HEK293 (cell line): ENCODE measurements at regions not wholly inside any gene's neighbourhood (a gene's known extent, or its start where the extent isn't known, plus 50 kb on each side); places are given as distances from the start of the nearest gene placed in this dataset.

Source experiments
- CTCF ChIA-PET: fragments of 350-600 bp; formaldehyde crosslinking; extraction: SDS; loops from one replicate; lab custom pipeline; 2021; ENCODE audit warnings: antibody characterized with exemption; lab: Yijun Ruan, JAX
- POLR2A ChIA-PET: fragments of 300-600 bp; formaldehyde crosslinking; extraction: SDS; loops from one replicate; lab custom pipeline; 2020; ENCODE audit warnings: antibody characterized with exemption, inconsistent platforms; lab: Yijun Ruan, JAX
- H3K27ac ChIP-seq: fragments of 200-500 bp; sonication (Bioruptor generic); 2 replicates; pipeline ENCODE4 v1.5.1; 2014; ENCODE audit warnings: low read depth, low read length, control low read depth, inconsistent platforms; ENCODE audit errors: extremely low read depth
- H3K36me3 ChIP-seq, 2 experiments: fragments of 200-500 bp in 1 of 2; sonication (Bioruptor generic) in 1 of 2; 1 replicate in 1 of 2; 2 replicates in 1 of 2; pipeline ENCODE4 v1.5.1; 2014 to 2017; ENCODE audit warnings: inconsistent platforms in 2 of 2, low read length in 2 of 2; ENCODE audit not compliant: control insufficient read depth in 2 of 2, insufficient read depth in 1 of 2
- H3K4me1 ChIP-seq: fragments of 200-500 bp; sonication (Bioruptor generic); 2 replicates; pipeline ENCODE4 v1.5.1; 2014; ENCODE audit warnings: mild to moderate bottlenecking, low read length, inconsistent platforms; ENCODE audit not compliant: control insufficient read depth, insufficient read depth
- H3K4me3 ChIP-seq: 2 replicates; pipeline ENCODE4 v1.5.1; 2011; ENCODE audit warnings: low read depth, mild to moderate bottlenecking, control low read depth, low read length, moderate library complexity
- H3K9me3 ChIP-seq: fragments of 200-500 bp; sonication (Bioruptor generic); 2 replicates; pipeline ENCODE4 v1.5.1; 2014; ENCODE audit warnings: low read depth, low read length, inconsistent platforms; ENCODE audit not compliant: control insufficient read depth, insufficient read depth
- EGR2 ChIP-seq: fragments of 450-650 bp; formaldehyde crosslinking; IDR thresholded peaks from 2 replicates; pipeline ENCODE4 v1.5.1; 2016; ENCODE audit warnings: low read depth, missing biosample characterization, missing genetic modification characterization
- GFI1B ChIP-seq: fragments of 450-650 bp; formaldehyde crosslinking; IDR thresholded peaks from 2 replicates; pipeline ENCODE4 v1.5.1; 2016; ENCODE audit warnings: missing biosample characterization, missing genetic modification characterization
- HOXC10 ChIP-seq: sonication (generic); formaldehyde crosslinking; IDR thresholded peaks from 2 replicates; pipeline ENCODE4 v1.8.1; 2023; ENCODE audit warnings: mild to moderate bottlenecking, missing genetic modification reagents
- KLF7 ChIP-seq: fragments of 450-650 bp; formaldehyde crosslinking; IDR thresholded peaks from 2 replicates; pipeline ENCODE4 v1.5.1; 2016; ENCODE audit warnings: missing biosample characterization, missing genetic modification characterization, borderline replicate concordance
- MZF1 ChIP-seq: fragments of 450-650 bp; formaldehyde crosslinking; IDR thresholded peaks from 2 replicates; pipeline ENCODE4 v1.5.1; 2017; ENCODE audit warnings: missing biosample characterization, missing genetic modification characterization, borderline replicate concordance
- OVOL3 ChIP-seq: fragments of 450-650 bp; formaldehyde crosslinking; IDR thresholded peaks from 2 replicates; pipeline ENCODE4 v1.5.1; 2016; ENCODE audit warnings: missing biosample characterization, missing genetic modification characterization
- SP3 ChIP-seq: fragments of 450-650 bp; formaldehyde crosslinking; IDR thresholded peaks from 2 replicates; pipeline ENCODE4 v1.5.1; 2016; ENCODE audit warnings: missing biosample characterization, missing genetic modification characterization
- SP7 ChIP-seq: fragments of 450-650 bp; formaldehyde crosslinking; IDR thresholded peaks from 2 replicates; pipeline ENCODE4 v1.5.1; 2016; ENCODE audit warnings: missing biosample characterization, missing genetic modification characterization
- TRIM28 ChIP-seq: IDR thresholded peaks from 2 replicates; pipeline ENCODE4 v1.6.1; 2011; ENCODE audit warnings: low read length, control low read depth, borderline replicate concordance
- ZEB2 ChIP-seq: fragments of 450-650 bp; formaldehyde crosslinking; IDR thresholded peaks from 2 replicates; pipeline ENCODE4 v1.5.1; 2016; ENCODE audit warnings: missing biosample characterization, missing genetic modification characterization
- ZFP37 ChIP-seq: fragments of 450-650 bp; formaldehyde crosslinking; IDR thresholded peaks from 2 replicates; pipeline ENCODE4 v1.5.1; 2016; ENCODE audit warnings: missing biosample characterization, missing genetic modification characterization
- ZIC2 ChIP-seq: fragments of 450-650 bp; formaldehyde crosslinking; IDR thresholded peaks from 2 replicates; pipeline ENCODE4 v1.5.1; 2016; ENCODE audit warnings: missing biosample characterization, missing genetic modification characterization
- ZNF155 ChIP-seq: fragments of 450-650 bp; formaldehyde crosslinking; IDR thresholded peaks from 2 replicates; pipeline ENCODE4 v1.5.1; 2016; ENCODE audit warnings: missing biosample characterization, missing genetic modification characterization
- ZNF221 ChIP-seq: fragments of 450-650 bp; formaldehyde crosslinking; IDR thresholded peaks from 2 replicates; pipeline ENCODE4 v1.5.1; 2017; ENCODE audit warnings: missing biosample characterization, missing genetic modification characterization, borderline replicate concordance
- ZNF394 ChIP-seq: fragments of 450-650 bp; formaldehyde crosslinking; IDR thresholded peaks from 2 replicates; pipeline ENCODE4 v1.5.1; 2016; ENCODE audit warnings: missing biosample characterization, missing genetic modification characterization, mild to moderate bottlenecking, moderate library complexity, borderline replicate concordance
- ZNF426 ChIP-seq: fragments of 450-650 bp; formaldehyde crosslinking; IDR thresholded peaks from 2 replicates; pipeline ENCODE4 v1.5.1; 2017; ENCODE audit warnings: missing biosample characterization, missing genetic modification characterization, mild to moderate bottlenecking, inconsistent platforms, moderate library complexity
- ZNF433 ChIP-seq: fragments of 450-650 bp; formaldehyde crosslinking; IDR thresholded peaks from 2 replicates; pipeline ENCODE4 v1.5.1; 2016; ENCODE audit warnings: missing biosample characterization, missing genetic modification characterization, low read depth
- ZNF473 ChIP-seq: fragments of 450-650 bp; formaldehyde crosslinking; IDR thresholded peaks from 2 replicates; pipeline ENCODE4 v1.5.1; 2017; ENCODE audit warnings: missing biosample characterization, missing genetic modification characterization
- ZNF48 ChIP-seq: fragments of 450-650 bp; formaldehyde crosslinking; IDR thresholded peaks from 2 replicates; pipeline ENCODE4 v1.5.1; 2016; ENCODE audit warnings: missing biosample characterization, missing genetic modification characterization
- ZNF530 ChIP-seq: fragments of 450-650 bp; formaldehyde crosslinking; IDR thresholded peaks from 2 replicates; pipeline ENCODE4 v1.5.1; 2016; ENCODE audit warnings: low read depth, missing biosample characterization, missing genetic modification characterization
- ZNF548 ChIP-seq: fragments of 450-650 bp; formaldehyde crosslinking; IDR thresholded peaks from 2 replicates; pipeline ENCODE4 v1.5.1; 2016; ENCODE audit warnings: missing biosample characterization, missing genetic modification characterization
- ZNF76 ChIP-seq: fragments of 450-650 bp; formaldehyde crosslinking; IDR thresholded peaks from 2 replicates; pipeline ENCODE4; 2016; ENCODE audit warnings: low read depth, missing biosample characterization, missing genetic modification characterization, borderline replicate concordance
- TF ChIP-seq, protein P1 (sequence below): fragments of 450-650 bp; formaldehyde crosslinking; IDR thresholded peaks from 2 replicates; pipeline ENCODE4 v1.5.1; 2017; ENCODE audit warnings: missing biosample characterization, mild to moderate bottlenecking, missing genetic modification characterization, moderate library complexity
- TF ChIP-seq, protein P2 (sequence below): fragments of 450-650 bp; formaldehyde crosslinking; IDR thresholded peaks from 2 replicates; pipeline ENCODE4 v1.5.1; 2016; ENCODE audit warnings: missing biosample characterization, missing genetic modification characterization
- TF ChIP-seq, protein P3 (sequence below): fragments of 450-650 bp; formaldehyde crosslinking; IDR thresholded peaks from 2 replicates; pipeline ENCODE4 v1.5.1; 2016; ENCODE audit warnings: missing biosample characterization, missing genetic modification characterization
- TF ChIP-seq, protein P4 (sequence below): fragments of 450-650 bp; formaldehyde crosslinking; IDR thresholded peaks from 2 replicates; pipeline ENCODE4 v1.5.1; 2016; ENCODE audit warnings: missing biosample characterization, missing genetic modification characterization, borderline replicate concordance
- TF ChIP-seq, protein P5 (sequence below): fragments of 450-650 bp; formaldehyde crosslinking; IDR thresholded peaks from 2 replicates; pipeline ENCODE4 v1.5.1; 2017; ENCODE audit warnings: missing biosample characterization, missing genetic modification characterization
- TF ChIP-seq, protein P6 (sequence below): sonication (generic); formaldehyde crosslinking; IDR thresholded peaks from 2 replicates; pipeline ENCODE4 v1.8.1; 2022; ENCODE audit warnings: mild to moderate bottlenecking, moderate library complexity, missing genetic modification reagents

DNA sequence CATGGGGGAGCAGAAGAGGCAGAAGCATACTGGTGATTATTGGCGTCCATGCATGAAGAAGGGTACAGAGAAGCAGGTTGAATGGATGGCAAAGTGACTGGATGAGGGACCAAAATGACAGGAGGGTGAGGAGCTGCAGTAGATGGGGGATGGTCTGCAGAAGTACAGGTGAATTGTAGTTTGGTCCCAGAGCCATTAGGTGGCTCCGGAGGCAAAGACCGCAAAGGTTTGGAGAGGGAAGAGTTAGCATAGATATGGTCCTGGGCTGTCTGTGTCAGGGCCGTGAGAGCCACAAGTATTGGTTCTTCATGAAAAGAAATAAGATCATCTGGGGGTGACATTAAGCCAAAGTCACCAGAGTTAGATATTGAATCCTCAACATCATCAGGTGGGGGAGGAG, 59.0 kb upstream of the ZNF726 start:
- Histone ChIP-seq H3K9me3 (no peaks in the 10 kb centered on the region), H3K4me1 (no peaks in the 10 kb centered on the region), H3K4me3 (no peak overlapping the region), H3K27ac (no peak overlapping the region), H3K36me3 (no peaks in the 10 kb centered on the region)
- TF ChIP-seq ZNF548 (no peak), ZNF473 (no peak), ZNF155 (tag by site-specific recombination) (no peak), ZNF221 (no peak), ZNF76 (tag by site-specific recombination) (no peak), OVOL3 (tag by site-specific recombination) (no peak), GFI1B (no peak), EGR2 (no peak), ZEB2 (tag by site-specific recombination) (no peak), ZFP37 (tag by site-specific recombination) (no peak), ZNF530 (tag by site-specific recombination) (no peak), ZNF48 (tag by site-specific recombination) (no peak), MZF1 (tag by site-specific recombination) (no peak), KLF7 (tag by site-specific recombination) (no peak), ZIC2 (tag by site-specific recombination) (no peak), SP7 (tag by site-specific recombination) (no peak), SP3 (tag by site-specific recombination) (no peak), ZNF433 (tag by site-specific recombination) (no peak)
- TF ChIP-seq, protein P1, sequence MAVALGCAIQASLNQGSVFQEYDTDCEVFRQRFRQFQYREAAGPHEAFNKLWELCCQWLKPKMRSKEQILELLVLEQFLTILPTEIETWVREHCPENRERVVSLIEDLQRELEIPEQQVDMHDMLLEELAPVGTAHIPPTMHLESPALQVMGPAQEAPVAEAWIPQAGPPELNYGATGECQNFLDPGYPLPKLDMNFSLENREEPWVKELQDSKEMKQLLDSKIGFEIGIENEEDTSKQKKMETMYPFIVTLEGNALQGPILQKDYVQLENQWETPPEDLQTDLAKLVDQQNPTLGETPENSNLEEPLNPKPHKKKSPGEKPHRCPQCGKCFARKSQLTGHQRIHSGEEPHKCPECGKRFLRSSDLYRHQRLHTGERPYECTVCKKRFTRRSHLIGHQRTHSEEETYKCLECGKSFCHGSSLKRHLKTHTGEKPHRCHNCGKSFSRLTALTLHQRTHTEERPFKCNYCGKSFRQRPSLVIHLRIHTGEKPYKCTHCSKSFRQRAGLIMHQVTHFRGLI (tag by site-specific recombination): no peak
- ChIA-PET POLR2A (no interaction called here), CTCF (no interaction called here)

DNA sequence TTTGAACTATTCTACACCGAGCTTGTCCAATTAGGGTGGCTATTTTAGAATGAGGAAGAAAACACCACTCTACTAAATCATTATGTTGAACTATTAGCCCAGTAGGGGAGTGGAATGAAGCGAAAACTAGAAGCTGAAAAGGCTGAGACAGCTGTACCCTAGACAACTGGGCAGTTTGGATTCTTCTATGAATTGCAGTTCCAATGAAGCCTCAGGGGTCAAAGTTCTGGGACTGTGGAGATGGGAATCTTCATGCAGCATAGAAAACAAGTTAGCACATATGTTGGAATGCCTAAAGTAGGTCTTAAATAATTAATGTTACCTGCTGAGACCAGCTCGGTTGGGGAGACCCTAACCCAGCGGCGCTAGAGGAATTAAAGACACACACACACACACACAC, 62.7 kb upstream of the ZNF726 start:
- ChIA-PET CTCF (no interaction called here), POLR2A (no interaction called here)
- Histone ChIP-seq H3K4me1 (no peaks in the 10 kb centered on the region), H3K9me3 (no peaks in the 10 kb centered on the region), H3K36me3 (no peaks in the 10 kb centered on the region), H3K27ac (no peak overlapping the region), H3K4me3 (no peak overlapping the region)
- TF ChIP-seq HOXC10 (CRISPR knock-in tag) (no peak), ZNF394 (no peak), TRIM28 (no peak), ZNF426 (tag by site-specific recombination) (no peak)
- TF ChIP-seq, protein P2, sequence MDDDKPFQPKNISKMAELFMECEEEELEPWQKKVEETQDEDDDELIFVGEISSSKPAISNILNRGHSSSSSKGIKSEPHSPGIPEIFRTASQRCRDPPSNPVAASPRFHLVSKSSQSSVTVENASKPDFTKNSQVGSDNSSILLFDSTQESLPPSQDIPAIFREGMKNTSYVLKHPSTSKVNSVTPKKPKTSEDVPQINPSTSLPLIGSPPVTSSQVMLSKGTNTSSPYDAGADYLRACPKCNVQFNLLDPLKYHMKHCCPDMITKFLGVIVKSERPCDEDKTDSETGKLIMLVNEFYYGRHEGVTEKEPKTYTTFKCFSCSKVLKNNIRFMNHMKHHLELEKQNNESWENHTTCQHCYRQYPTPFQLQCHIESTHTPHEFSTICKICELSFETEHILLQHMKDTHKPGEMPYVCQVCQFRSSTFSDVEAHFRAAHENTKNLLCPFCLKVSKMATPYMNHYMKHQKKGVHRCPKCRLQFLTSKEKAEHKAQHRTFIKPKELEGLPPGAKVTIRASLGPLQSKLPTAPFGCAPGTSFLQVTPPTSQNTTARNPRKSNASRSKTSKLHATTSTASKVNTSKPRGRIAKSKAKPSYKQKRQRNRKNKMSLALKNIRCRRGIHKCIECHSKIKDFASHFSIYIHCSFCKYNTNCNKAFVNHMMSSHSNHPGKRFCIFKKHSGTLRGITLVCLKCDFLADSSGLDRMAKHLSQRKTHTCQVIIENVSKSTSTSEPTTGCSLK (tag by site-specific recombination): no peak
- TF ChIP-seq, protein P3, sequence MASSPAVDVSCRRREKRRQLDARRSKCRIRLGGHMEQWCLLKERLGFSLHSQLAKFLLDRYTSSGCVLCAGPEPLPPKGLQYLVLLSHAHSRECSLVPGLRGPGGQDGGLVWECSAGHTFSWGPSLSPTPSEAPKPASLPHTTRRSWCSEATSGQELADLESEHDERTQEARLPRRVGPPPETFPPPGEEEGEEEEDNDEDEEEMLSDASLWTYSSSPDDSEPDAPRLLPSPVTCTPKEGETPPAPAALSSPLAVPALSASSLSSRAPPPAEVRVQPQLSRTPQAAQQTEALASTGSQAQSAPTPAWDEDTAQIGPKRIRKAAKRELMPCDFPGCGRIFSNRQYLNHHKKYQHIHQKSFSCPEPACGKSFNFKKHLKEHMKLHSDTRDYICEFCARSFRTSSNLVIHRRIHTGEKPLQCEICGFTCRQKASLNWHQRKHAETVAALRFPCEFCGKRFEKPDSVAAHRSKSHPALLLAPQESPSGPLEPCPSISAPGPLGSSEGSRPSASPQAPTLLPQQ (tag by site-specific recombination): no peak
- TF ChIP-seq, protein P4, sequence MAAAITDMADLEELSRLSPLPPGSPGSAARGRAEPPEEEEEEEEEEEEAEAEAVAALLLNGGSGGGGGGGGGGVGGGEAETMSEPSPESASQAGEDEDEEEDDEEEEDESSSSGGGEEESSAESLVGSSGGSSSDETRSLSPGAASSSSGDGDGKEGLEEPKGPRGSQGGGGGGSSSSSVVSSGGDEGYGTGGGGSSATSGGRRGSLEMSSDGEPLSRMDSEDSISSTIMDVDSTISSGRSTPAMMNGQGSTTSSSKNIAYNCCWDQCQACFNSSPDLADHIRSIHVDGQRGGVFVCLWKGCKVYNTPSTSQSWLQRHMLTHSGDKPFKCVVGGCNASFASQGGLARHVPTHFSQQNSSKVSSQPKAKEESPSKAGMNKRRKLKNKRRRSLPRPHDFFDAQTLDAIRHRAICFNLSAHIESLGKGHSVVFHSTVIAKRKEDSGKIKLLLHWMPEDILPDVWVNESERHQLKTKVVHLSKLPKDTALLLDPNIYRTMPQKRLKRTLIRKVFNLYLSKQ (tag by site-specific recombination): no peak
- TF ChIP-seq, protein P5, sequence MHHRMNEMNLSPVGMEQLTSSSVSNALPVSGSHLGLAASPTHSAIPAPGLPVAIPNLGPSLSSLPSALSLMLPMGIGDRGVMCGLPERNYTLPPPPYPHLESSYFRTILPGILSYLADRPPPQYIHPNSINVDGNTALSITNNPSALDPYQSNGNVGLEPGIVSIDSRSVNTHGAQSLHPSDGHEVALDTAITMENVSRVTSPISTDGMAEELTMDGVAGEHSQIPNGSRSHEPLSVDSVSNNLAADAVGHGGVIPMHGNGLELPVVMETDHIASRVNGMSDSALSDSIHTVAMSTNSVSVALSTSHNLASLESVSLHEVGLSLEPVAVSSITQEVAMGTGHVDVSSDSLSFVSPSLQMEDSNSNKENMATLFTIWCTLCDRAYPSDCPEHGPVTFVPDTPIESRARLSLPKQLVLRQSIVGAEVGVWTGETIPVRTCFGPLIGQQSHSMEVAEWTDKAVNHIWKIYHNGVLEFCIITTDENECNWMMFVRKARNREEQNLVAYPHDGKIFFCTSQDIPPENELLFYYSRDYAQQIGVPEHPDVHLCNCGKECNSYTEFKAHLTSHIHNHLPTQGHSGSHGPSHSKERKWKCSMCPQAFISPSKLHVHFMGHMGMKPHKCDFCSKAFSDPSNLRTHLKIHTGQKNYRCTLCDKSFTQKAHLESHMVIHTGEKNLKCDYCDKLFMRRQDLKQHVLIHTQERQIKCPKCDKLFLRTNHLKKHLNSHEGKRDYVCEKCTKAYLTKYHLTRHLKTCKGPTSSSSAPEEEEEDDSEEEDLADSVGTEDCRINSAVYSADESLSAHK (tag by site-specific recombination): no peak
- TF ChIP-seq, protein P6, sequence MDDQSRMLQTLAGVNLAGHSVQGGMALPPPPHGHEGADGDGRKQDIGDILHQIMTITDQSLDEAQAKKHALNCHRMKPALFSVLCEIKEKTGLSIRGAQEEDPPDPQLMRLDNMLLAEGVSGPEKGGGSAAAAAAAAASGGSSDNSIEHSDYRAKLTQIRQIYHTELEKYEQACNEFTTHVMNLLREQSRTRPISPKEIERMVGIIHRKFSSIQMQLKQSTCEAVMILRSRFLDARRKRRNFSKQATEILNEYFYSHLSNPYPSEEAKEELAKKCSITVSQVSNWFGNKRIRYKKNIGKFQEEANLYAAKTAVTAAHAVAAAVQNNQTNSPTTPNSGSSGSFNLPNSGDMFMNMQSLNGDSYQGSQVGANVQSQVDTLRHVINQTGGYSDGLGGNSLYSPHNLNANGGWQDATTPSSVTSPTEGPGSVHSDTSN (CRISPR knock-in tag): no peak
